ENCODE measurements at regions not wholly inside any gene's neighbourhood (a gene's known extent, or its start where the extent isn't known, plus 50 kb on each side); places are given as distances from the start of the nearest gene placed in this dataset.
"Not testable (repeated sequence)": the region's sequence is repeated elsewhere in the genome, so short reads cannot be mapped to it uniquely, and the experiment has no call there.

DNA sequence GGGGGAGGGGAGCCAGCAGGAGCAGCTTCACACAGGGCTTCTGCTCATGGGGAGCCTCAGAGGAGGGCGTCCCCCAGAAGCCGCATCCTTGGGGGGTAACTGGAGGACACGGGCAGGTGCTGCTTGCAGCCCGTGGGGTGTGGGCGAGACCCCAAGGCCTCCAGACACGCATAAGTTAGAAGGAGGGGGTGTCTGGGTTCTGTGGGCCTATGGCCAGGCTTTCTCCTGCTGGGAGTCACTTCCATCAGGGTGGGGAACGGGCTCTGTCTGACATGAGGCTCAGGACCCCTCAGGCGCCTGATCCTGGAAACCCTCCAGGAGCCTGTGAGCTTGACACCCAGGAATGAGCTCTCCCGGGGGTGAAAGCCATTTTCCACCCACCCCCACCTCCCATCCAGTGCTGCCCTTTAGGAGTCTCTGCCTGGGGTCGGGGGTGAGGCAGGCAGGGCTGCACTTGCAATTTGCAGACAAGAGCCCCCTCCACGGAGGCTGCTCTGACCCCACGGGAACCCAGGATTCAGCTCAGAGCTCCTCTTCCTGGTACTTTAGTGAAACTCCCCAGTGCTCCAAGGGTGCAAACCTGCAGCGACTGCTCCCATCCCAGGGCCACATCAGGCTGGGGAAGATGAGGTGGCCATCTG lies 325.7 kb downstream of the ADGRD1 start:
- Mint-ChIP-seq H3K27me3 (peaks cover 7% of the 10 kb centered on the region), H3K27ac (no peak overlapping the region), H3K4me3 (ENCODE audit: low read depth) (no peak overlapping the region), H3K36me3 (ENCODE audit: insufficient read depth) (no peaks in the 10 kb centered on the region), H3K9me3 (ENCODE audit: low read depth) (no peaks in the 10 kb centered on the region), H3K4me1 (ENCODE audit: low read depth) (peaks cover 3% of the 10 kb centered on the region)
- TF ChIP-seq CTCF (IDR thresholded peaks at IDR 0.05; ENCODE audit: unreplicated experiment), result no peak
- no peak for DNase-seq (ENCODE audit: low spot score, unreplicated experiment)

DNA sequence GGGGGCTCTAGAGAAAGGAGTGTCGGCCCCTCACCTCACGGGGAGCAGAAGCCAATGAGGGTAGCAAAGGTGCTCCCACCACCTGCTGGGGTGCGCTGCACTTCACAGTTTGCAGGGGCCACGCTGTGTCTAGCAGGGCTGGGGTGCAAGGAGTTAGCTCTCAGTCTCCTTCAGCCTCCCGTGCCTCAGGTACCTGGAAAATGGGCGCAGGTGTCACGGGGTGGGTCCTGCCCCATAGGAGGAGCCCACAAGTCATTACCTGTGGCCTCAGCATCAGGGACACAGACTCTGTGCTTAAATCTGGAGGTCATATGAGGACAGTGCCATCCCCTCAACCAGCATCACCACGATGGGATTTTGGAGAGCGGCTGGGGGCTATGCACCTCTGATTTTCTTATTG lies 326.7 kb downstream of the ADGRD1 start:
- peaks cover 3% of the 10 kb centered on the region for H3K4me1 Mint-ChIP-seq (ENCODE audit: low read depth)
- H3K4me3 Mint-ChIP-seq (ENCODE audit: low read depth), result no peak overlapping the region
- no peak overlapping the region for H3K27ac Mint-ChIP-seq
- no peaks in the 10 kb centered on the region for H3K9me3 Mint-ChIP-seq (ENCODE audit: low read depth)
- DNase-seq (ENCODE audit: low spot score, unreplicated experiment), result no peak
- TF ChIP-seq CTCF (IDR thresholded peaks at IDR 0.05; ENCODE audit: unreplicated experiment), result no peak
- peaks cover 7% of the 10 kb centered on the region for H3K27me3 Mint-ChIP-seq
- no peaks in the 10 kb centered on the region for H3K36me3 Mint-ChIP-seq (ENCODE audit: insufficient read depth)

GRCh38 chr12:131281016-131281415 lies 327.3 kb downstream of the ADGRD1 start:
- H3K9me3 Mint-ChIP-seq (ENCODE audit: low read depth), result no peaks in the 10 kb centered on the region
- no peak for TF ChIP-seq CTCF (IDR thresholded peaks at IDR 0.05; ENCODE audit: unreplicated experiment)
- H3K27me3 Mint-ChIP-seq, result peaks cover 6% of the 10 kb centered on the region
- no peak overlapping the region for H3K4me3 Mint-ChIP-seq (ENCODE audit: low read depth)
- H3K36me3 Mint-ChIP-seq (ENCODE audit: insufficient read depth), result no peaks in the 10 kb centered on the region
- DNase-seq (ENCODE audit: low spot score, unreplicated experiment), result no peak
- H3K27ac Mint-ChIP-seq, result no peak overlapping the region
- H3K4me1 Mint-ChIP-seq (ENCODE audit: low read depth), result peaks cover 2% of the 10 kb centered on the region

DNA sequence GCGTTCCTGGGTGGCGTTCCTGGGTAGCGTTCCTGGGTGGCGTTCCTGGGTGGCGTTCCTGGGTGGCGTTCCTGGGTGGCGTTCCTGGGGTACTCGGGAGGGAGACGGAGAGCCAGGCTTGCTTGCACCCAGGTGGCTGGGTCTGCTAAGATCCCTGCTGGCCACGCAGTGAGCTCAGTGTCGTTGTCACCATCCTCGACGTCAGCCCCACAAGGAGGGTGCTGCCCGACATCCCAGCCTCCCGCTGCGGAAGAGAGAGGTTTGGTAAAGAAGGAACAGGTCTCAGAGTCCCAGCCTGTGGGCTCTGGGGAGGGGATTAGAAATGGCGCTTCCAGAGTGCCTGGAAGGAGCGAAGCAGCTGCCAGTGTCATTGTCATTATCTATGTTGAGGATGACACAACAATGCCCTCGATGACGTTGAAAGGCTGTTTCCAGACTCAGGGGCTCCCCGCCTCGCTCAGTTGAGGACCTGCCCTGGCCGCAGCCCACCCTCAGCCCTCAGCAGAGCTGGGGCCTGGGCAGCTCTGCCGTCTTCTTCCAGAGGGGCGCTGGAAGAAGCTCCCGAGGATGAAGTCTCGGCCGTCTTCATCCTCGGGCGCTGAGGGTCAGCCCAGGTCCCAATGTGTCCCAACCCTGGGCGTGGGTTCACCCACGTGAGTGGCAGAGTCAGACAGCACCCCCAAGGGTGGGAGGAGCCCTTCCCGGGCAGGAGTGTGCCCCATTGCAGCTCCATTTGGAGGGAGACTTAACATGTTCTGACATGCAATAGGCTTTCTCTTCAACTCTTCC lies 328.8 kb downstream of the ADGRD1 start:
- no peak for DNase-seq (ENCODE audit: low spot score, unreplicated experiment)
- TF ChIP-seq CTCF (IDR thresholded peaks at IDR 0.05; ENCODE audit: unreplicated experiment), result no peak
- H3K27me3 Mint-ChIP-seq, result peaks cover 3% of the 10 kb centered on the region
- no peak overlapping the region for H3K4me3 Mint-ChIP-seq (ENCODE audit: low read depth)
- no peak overlapping the region for H3K27ac Mint-ChIP-seq
- no peaks in the 10 kb centered on the region for H3K4me1 Mint-ChIP-seq (ENCODE audit: low read depth)
- H3K9me3 Mint-ChIP-seq (ENCODE audit: low read depth), result no peaks in the 10 kb centered on the region
- no peaks in the 10 kb centered on the region for H3K36me3 Mint-ChIP-seq (ENCODE audit: insufficient read depth)

- no peaks in the 10 kb centered on the region for H3K4me1 Mint-ChIP-seq (ENCODE audit: low read depth)
- no peaks in the 10 kb centered on the region for H3K36me3 Mint-ChIP-seq (ENCODE audit: insufficient read depth)
- DNase-seq (ENCODE audit: low spot score, unreplicated experiment), result no peak
- H3K4me3 Mint-ChIP-seq (ENCODE audit: low read depth), result no peak overlapping the region
- TF ChIP-seq CTCF (IDR thresholded peaks at IDR 0.05; ENCODE audit: unreplicated experiment), result no peak
- no peak overlapping the region for H3K27ac Mint-ChIP-seq
- H3K27me3 Mint-ChIP-seq, result peaks cover 3% of the 10 kb centered on the region
- H3K9me3 Mint-ChIP-seq (ENCODE audit: low read depth), result no peaks in the 10 kb centered on the region
Observed at GRCh38 chr12:131283191-131283861, 329.6 kb downstream of the ADGRD1 start.

GRCh38 chr12:131283862-131284825 lies 330.4 kb downstream of the ADGRD1 start:
- not testable (repeated sequence) for H3K4me1 Mint-ChIP-seq (ENCODE audit: low read depth); DNase-seq (ENCODE audit: low spot score, unreplicated experiment); H3K4me3 Mint-ChIP-seq (ENCODE audit: low read depth); H3K27me3 Mint-ChIP-seq; H3K27ac Mint-ChIP-seq; H3K36me3 Mint-ChIP-seq (ENCODE audit: insufficient read depth); H3K9me3 Mint-ChIP-seq (ENCODE audit: low read depth)
